CMK (cell line): ENCODE measurements at regions not wholly inside any gene's neighbourhood (a gene's known extent, or its start where the extent isn't known, plus 50 kb on each side); places are given as distances from the start of the nearest gene placed in this dataset.

ENCODE experiments used
- DNase-seq: peaks from one replicate; pipeline ENCODE4 v3.0.0-alpha.2; 2010; ENCODE audit warnings: low read depth

DNA sequence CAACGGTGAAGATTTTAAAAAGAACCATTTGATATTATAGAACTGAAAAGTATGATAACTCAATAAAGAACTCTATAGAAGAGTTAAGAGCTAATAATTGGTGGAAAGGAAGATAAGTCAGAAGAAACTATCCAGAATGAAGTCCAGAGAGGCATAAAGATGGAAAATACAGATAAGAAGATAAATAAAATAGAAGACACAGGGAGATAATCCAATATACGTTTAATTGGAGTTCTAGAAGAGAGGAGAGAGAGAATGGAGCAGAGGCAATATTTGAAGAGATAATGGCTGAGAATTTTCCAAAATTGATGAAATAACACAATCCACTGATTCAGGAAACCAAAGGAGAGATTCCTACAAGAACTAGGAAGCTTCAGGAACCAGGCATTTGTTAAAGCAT lies 49.8 kb upstream of the EPHB3 start:
- DNase-seq, result no peak
